ENCODE measurements at regions not wholly inside any gene's neighbourhood (a gene's known extent, or its start where the extent isn't known, plus 50 kb on each side); places are given as distances from the start of the nearest gene placed in this dataset.

DNA sequence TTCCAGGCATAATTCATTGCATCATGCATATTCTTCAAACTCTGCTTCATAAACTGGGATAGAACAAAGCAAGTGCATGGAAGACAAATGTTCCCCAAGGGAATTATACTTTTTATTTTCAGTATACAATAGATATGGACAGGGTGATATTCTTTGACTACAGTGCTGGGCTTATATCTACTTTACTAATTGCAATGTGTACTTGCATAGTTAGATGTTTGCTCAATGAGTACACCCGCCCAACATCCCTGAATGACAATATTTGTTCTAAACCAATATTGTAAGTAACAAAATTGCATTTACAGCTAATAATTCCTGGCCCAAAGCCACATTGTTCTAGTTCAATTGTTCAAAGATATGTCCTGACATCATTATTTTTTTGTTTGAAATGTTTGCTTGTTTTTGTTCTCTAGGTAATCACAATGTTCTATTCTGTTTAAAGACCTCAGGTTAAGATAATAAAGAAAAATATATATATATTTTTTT is 171.4 kb downstream of the PTN start:
- DNase-seq (ENCODE audit: low spot score in 2 of 2), result no peak
- H3K36me3 ChIP-seq, result no peaks in the 10 kb centered on the region
- H3K9me3 ChIP-seq, result no peaks in the 10 kb centered on the region
- no peak overlapping the region for H3K27ac ChIP-seq
- H3K4me1 ChIP-seq, result no peaks in the 10 kb centered on the region
- no peaks in the 10 kb centered on the region for H3K27me3 ChIP-seq
- intact Hi-C loops (cut with DNase I; ENCODE audit: low total_unique reads), result no loop called here
- H3K4me3 ChIP-seq, result no peak overlapping the region
- TF ChIP-seq POLR2A (IDR thresholded peaks at IDR 0.05) (no peak), POLR2AphosphoS5 (IDR thresholded peaks at IDR 0.05) (no peak)
- TF ChIP-seq, protein P1, sequence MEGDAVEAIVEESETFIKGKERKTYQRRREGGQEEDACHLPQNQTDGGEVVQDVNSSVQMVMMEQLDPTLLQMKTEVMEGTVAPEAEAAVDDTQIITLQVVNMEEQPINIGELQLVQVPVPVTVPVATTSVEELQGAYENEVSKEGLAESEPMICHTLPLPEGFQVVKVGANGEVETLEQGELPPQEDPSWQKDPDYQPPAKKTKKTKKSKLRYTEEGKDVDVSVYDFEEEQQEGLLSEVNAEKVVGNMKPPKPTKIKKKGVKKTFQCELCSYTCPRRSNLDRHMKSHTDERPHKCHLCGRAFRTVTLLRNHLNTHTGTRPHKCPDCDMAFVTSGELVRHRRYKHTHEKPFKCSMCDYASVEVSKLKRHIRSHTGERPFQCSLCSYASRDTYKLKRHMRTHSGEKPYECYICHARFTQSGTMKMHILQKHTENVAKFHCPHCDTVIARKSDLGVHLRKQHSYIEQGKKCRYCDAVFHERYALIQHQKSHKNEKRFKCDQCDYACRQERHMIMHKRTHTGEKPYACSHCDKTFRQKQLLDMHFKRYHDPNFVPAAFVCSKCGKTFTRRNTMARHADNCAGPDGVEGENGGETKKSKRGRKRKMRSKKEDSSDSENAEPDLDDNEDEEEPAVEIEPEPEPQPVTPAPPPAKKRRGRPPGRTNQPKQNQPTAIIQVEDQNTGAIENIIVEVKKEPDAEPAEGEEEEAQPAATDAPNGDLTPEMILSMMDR (IDR thresholded peaks at IDR 0.05), result no peak

DNA sequence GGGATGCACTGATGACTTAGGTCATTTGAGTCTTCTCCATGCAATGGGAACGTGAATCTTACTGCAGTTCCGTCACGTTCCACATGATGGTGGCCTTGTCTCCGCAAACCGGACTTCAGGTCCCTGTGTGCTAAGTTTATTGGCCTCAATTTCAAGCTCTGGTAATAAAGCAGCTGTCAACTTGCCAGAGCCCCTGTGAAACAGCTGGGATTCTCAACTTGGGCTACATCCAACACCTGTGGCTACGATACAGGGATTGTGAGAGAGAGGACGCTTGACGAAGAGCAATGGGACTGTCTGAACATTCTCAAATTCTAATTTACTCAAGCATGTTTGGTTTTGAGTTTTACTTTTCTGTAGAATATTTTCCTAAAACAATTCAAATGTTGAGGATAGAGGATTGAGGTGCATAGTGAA is 174.2 kb downstream of the PTN start:
- peak in 1 of 2 donors; percentile 53 for DNase-seq (ENCODE audit: low spot score in 2 of 2)

DNA sequence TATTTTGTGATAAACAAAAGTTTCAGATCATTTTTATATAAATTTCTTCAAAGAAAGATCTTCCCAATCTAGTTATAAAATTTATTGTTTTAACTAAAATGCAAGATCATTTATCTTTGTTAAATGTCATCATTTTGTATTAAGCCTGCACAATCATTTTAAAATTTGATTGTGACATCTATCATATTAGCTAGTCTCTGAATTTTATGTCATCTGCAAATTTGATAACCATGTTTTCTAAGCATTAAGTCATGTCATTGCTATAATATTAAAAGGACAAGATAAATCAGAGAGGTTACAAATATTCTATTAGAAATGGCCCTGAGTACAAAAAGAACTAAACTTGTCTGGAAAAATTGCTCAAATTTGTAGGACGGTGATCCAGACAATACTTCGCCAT is 175.9 kb downstream of the PTN start:
- DNase-seq (ENCODE audit: low spot score in 2 of 2), result no peak
- H3K36me3 ChIP-seq, result no peaks in the 10 kb centered on the region
- H3K4me1 ChIP-seq, result no peaks in the 10 kb centered on the region
- no peaks in the 10 kb centered on the region for H3K27me3 ChIP-seq
- no peak overlapping the region for H3K4me3 ChIP-seq
- intact Hi-C loops (cut with DNase I; ENCODE audit: low total_unique reads), result no loop called here
- H3K27ac ChIP-seq, result no peak overlapping the region
- H3K9me3 ChIP-seq, result no peaks in the 10 kb centered on the region
- no peak for TF ChIP-seq POLR2A (IDR thresholded peaks at IDR 0.05)
- TF ChIP-seq, protein P1 (IDR thresholded peaks at IDR 0.05), result no peak
- no peak for TF ChIP-seq POLR2AphosphoS5 (IDR thresholded peaks at IDR 0.05)

More for the DNA sequence above, 174.2 kb downstream of the PTN start:
- Histone ChIP-seq H3K36me3 (no peaks in the 10 kb centered on the region), H3K27me3 (no peaks in the 10 kb centered on the region), H3K4me1 (no peaks in the 10 kb centered on the region), H3K4me3 (no peak overlapping the region), H3K9me3 (no peaks in the 10 kb centered on the region), H3K27ac (no peak overlapping the region)
- intact Hi-C loops (cut with DNase I; ENCODE audit: low total_unique reads), result no loop called here
- no peak for TF ChIP-seq POLR2AphosphoS5 (IDR thresholded peaks at IDR 0.05)
- TF ChIP-seq, protein P1 (IDR thresholded peaks at IDR 0.05), result peak; percentile 54 to 76 (median 56)

DNA sequence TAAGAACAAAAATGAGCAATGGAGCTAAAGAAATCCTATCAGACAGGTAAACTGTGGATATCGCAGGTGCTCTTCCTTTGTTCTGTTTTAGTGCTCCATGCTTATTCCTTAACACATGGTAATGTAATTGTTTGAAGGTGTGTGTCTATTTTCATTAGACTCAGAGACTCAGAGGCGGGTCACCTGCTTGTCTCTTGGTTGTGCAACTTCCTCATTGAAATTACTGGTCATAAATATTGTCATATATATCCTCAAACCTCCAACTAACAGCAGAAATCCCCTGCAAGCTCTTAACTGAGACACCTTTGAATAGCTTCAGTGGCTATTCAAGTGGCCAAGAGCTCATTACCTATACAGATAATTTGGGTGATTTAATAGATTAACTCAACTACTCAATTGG is 177.2 kb downstream of the PTN start:
- Histone ChIP-seq H3K36me3 (no peaks in the 10 kb centered on the region), H3K9me3 (no peaks in the 10 kb centered on the region), H3K4me1 (no peaks in the 10 kb centered on the region), H3K4me3 (no peak overlapping the region), H3K27ac (no peak overlapping the region), H3K27me3 (no peaks in the 10 kb centered on the region)
- TF ChIP-seq POLR2AphosphoS5 (IDR thresholded peaks at IDR 0.05), result no peak
- TF ChIP-seq, protein P1 (IDR thresholded peaks at IDR 0.05), result no peak
- no peak for TF ChIP-seq POLR2A (IDR thresholded peaks at IDR 0.05)
- intact Hi-C loops (cut with DNase I; ENCODE audit: low total_unique reads), result no loop called here
- no peak for DNase-seq (ENCODE audit: low spot score in 2 of 2)

DNA sequence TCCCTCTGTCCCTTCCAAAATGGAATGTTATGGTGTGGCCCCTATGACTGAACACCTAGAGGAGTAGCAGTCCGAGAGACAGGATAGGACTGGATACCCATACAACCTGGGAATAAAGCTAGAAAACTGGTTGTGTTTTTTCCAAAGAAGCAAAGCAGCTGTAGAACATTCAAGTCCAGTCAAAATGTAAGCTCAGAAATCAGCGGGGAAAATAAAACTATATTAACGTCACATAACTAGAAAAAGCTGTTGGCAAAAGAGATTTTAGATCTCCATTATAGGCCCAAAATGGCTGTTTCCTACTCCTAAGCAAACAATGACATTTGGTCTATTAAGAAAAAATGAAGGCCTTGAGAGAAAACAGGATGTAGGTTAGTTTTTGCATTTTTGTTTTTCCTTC is 177.7 kb downstream of the PTN start:
- H3K9me3 ChIP-seq, result no peaks in the 10 kb centered on the region
- H3K4me1 ChIP-seq, result no peaks in the 10 kb centered on the region
- H3K27me3 ChIP-seq, result no peaks in the 10 kb centered on the region
- intact Hi-C loops (cut with DNase I; ENCODE audit: low total_unique reads), result no loop called here
- no peak for DNase-seq (ENCODE audit: low spot score in 2 of 2)
- no peaks in the 10 kb centered on the region for H3K36me3 ChIP-seq
- no peak overlapping the region for H3K4me3 ChIP-seq
- TF ChIP-seq, protein P1 (IDR thresholded peaks at IDR 0.05), result no peak
- TF ChIP-seq POLR2A (IDR thresholded peaks at IDR 0.05), result no peak
- TF ChIP-seq POLR2AphosphoS5 (IDR thresholded peaks at IDR 0.05), result no peak
- no peak overlapping the region for H3K27ac ChIP-seq

Data from breast epithelium (tissue), 4 donors.